ENCODE measurements at regions not wholly inside any gene's neighbourhood (a gene's known extent, or its start where the extent isn't known, plus 50 kb on each side); places are given as distances from the start of the nearest gene placed in this dataset.
"Not testable (repeated sequence)": the region's sequence is repeated elsewhere in the genome, so short reads cannot be mapped to it uniquely, and the experiment has no call there.

DNA sequence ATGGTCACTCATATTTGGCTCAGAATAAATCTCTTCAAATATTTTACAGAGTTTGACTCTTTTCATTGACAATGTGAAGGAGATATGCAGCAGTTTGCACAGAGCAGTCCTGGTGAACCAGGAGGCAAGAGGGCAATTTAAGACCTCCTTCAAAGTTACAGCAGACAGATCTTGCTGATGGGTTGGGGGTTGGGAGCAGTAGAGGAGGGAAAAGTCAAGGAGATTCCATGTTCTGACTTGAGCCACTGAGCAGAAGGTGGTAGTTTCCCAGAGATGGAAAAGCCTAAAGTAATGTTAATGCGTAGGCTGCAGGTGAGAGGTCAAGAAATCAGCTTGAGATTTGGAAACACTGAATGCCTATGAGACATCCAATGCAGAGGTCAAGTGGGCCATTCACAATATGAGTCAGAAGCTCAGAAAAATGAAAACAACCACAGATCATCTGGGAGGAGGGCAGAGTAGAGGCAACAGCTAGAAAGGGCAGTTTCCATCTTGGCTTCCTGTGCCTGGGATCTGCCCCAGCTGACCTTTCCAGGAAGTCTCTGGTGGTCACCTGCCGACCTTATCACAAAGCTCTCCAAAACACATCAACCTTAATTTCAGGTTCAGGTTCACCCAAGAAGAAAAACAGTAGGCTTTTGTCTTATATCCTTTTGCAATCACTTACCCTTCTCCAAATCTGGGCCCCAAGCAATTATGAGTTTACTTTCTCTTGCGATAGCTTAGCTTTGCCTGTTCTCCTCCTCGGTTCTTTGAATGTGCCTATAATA, 197.5 kb upstream of the ARL4C start:
- H3K4me3 ChIP-seq, result no peak overlapping the region
- no peak overlapping the region for H3K27ac ChIP-seq
- H3K9me3 ChIP-seq, result no peaks in the 10 kb centered on the region
- H3K27me3 ChIP-seq (replicated peaks; ENCODE audit: insufficient read depth), result no peaks in the 10 kb centered on the region
- TF ChIP-seq CTCF (IDR thresholded peaks at IDR 0.05), result no peak
- no peak for TF ChIP-seq POLR2AphosphoS5 (IDR thresholded peaks at IDR 0.05)
- no peak for TF ChIP-seq POLR2A (IDR thresholded peaks at IDR 0.05)
- 82% methylated on average over 4 of the region's 4 CpGs for WGBS
- intact Hi-C loops (cut with DNase I), result no loop called here
- no peaks in the 10 kb centered on the region for H3K36me3 ChIP-seq
- DNase-seq (ENCODE audit: low spot score), result no peak
- peaks cover 11% of the 10 kb centered on the region for H3K4me1 ChIP-seq (replicated peaks)

DNA sequence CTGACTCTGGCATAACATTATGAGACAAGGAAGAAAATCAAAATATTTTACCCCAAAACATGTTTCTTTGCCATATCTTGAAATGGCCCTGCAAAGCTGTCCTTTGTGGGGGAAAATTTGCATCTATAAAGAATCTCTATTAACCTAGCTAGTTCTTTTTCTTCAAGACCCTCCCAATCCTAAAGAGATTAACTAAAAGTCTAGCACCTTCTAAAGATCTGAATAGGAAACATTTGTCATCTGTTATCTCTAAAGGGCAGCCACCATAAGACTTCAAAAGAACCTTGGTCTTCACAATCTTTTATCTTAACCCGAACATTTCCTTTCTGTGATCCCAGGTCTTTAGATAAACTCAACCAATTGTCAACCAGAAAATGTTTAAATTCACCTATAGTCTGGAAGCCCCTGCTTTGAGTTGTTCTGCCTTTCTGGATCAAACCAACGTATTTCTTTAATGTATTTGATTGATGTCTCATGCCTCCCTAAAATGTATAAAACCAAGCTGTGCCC, 196.9 kb upstream of the ARL4C start:
- DNase-seq (ENCODE audit: low spot score); intact Hi-C loops (cut with DNase I); H3K27ac ChIP-seq; H3K9me3 ChIP-seq; H3K4me3 ChIP-seq; H3K36me3 ChIP-seq; H3K27me3 ChIP-seq (replicated peaks; ENCODE audit: insufficient read depth): not testable (repeated sequence)
- peaks cover 11% of the 10 kb centered on the region for H3K4me1 ChIP-seq (replicated peaks)
- 90% methylated on average over 2 of the region's 2 CpGs for WGBS

DNA sequence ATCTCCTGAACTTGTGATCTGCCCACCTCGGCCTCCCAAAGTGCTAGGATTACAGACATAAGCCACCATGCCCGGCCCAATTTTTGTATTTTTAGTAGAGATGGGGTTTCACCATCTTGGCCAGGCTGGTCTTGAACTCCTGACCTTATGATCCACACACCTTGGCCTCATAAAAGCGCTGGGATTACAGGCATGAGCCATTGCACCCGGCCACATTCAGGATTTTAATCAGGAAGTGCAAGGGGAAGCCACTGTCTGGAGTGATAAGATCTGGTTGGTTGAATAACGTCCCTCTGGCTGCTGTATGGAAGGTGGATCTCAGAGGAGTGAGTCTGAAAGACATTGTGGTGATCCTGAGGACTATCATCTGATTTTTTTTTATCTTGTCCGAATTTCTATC, 196.3 kb upstream of the ARL4C start:
- DNase-seq (ENCODE audit: low spot score); intact Hi-C loops (cut with DNase I); H3K27me3 ChIP-seq (replicated peaks; ENCODE audit: insufficient read depth); H3K36me3 ChIP-seq; H3K9me3 ChIP-seq; H3K4me3 ChIP-seq: not testable (repeated sequence)
- H3K4me1 ChIP-seq (replicated peaks), result peaks cover 11% of the 10 kb centered on the region
- H3K27ac ChIP-seq, result peak overlapping the region in 1 of 2 donors; percentile 76
- 69% methylated on average over 6 of the region's 6 CpGs for WGBS

- H3K27ac ChIP-seq, result peak overlapping the region; percentile 76
- WGBS, result 66% methylated on average over 6 of the region's 6 CpGs
- H3K36me3 ChIP-seq, result no peaks in the 10 kb centered on the region
- H3K27me3 ChIP-seq (replicated peaks; ENCODE audit: insufficient read depth), result no peaks in the 10 kb centered on the region
- H3K4me3 ChIP-seq, result no peak overlapping the region
- TF ChIP-seq POLR2A (IDR thresholded peaks at IDR 0.05) (no peak), CTCF (IDR thresholded peaks at IDR 0.05) (no peak), POLR2AphosphoS5 (IDR thresholded peaks at IDR 0.05) (no peak)
- intact Hi-C loops (cut with DNase I), result no loop called here
- no peak for DNase-seq (ENCODE audit: low spot score)
- H3K9me3 ChIP-seq, result no peaks in the 10 kb centered on the region
- peaks cover 11% of the 10 kb centered on the region for H3K4me1 ChIP-seq (replicated peaks)
Measured at GRCh38 chr2:234691968-234692955, 195.4 kb upstream of the ARL4C start.

DNA sequence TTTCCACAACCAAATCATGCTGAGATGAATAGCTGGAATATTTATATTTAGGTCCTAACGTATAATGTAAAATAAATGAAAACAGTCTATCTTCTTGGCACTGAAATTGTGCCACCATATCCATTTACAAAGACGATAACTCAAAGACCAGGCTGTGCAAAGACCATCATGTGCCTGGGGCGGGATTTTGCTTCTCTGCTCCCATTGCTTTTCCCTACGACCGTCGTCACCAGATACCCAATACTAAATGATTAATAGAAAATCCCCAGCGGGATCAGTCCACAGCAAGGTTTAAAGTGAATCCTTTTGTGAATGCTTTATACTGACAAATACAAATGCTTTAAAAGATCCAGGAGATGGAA, 194.3 kb upstream of the ARL4C start:
- peak; percentile 32 for DNase-seq (ENCODE audit: low spot score)
- 7% methylated on average over 7 of the region's 7 CpGs for WGBS

DNA sequence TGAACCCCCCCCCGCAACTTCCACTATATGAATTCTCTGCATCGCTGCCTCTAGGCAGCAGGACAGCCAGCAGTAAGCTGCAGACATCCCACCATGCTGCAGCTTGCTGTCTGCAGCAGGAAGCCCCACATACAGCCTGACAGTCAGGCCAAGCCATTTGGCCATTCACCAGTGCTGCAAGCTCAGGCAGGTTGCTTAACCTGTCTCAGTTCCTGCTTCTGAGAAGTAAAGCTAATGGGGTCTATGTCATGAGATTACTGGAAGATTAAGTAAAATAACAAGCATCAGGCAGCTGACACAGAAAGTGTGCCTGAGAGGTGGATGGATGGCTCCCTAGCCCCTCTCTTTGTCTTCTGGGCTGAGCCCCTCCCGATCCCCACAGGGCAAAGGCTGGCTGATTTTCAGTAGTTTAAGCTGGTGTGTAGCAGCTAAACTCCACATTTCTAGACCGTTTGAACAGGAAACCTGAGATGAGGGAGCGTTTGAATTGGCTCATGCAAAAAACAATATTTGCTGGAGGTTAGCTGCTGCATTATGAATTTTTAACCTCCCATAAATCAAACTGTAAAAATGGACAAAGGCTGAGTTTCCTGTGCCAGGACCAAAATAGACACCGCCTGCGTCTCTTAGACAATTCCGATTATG, 193.8 kb upstream of the ARL4C start:
- DNase-seq (ENCODE audit: low spot score), result peak; percentile 79
- Histone ChIP-seq H3K27me3 (replicated peaks; ENCODE audit: insufficient read depth) (no peaks in the 10 kb centered on the region), H3K4me1 (replicated peaks) (peaks cover 11% of the 10 kb centered on the region), H3K4me3 (no peak overlapping the region), H3K9me3 (no peaks in the 10 kb centered on the region), H3K36me3 (no peaks in the 10 kb centered on the region), H3K27ac (peak overlapping the region; percentile 76)
- TF ChIP-seq CTCF (IDR thresholded peaks at IDR 0.05), result no peak
- no peak for TF ChIP-seq POLR2A (IDR thresholded peaks at IDR 0.05)
- TF ChIP-seq POLR2AphosphoS5 (IDR thresholded peaks at IDR 0.05), result peak; percentile 78
- intact Hi-C loops (cut with DNase I), result no loop called here
- 9% methylated on average over 8 of the region's 8 CpGs for WGBS

More for the DNA sequence above, 194.3 kb upstream of the ARL4C start:
- Histone ChIP-seq H3K27ac (peak overlapping the region; percentile 76), H3K9me3 (no peaks in the 10 kb centered on the region), H3K4me1 (replicated peaks) (peaks cover 11% of the 10 kb centered on the region), H3K36me3 (no peaks in the 10 kb centered on the region), H3K4me3 (no peak overlapping the region), H3K27me3 (replicated peaks; ENCODE audit: insufficient read depth) (no peaks in the 10 kb centered on the region)
- no peak for TF ChIP-seq POLR2A (IDR thresholded peaks at IDR 0.05)
- intact Hi-C loops (cut with DNase I), result no loop called here
